HL-60 (cell line): ENCODE measurements at regions not wholly inside any gene's neighbourhood (a gene's known extent, or its start where the extent isn't known, plus 50 kb on each side); places are given as distances from the start of the nearest gene placed in this dataset.

ENCODE experiments used
- DNase-seq, 2 experiments: peaks; one replicate each; pipeline ENCODE4 v3.0.0-alpha.2; 2010 to 2020; ENCODE audit warnings: low read depth in 1 of 2, low spot score in 1 of 2
- H3K27ac ChIP-seq: fragments of 250-450 bp; sonication (Bioruptor Pico); replicated peaks from 2 replicates; pipeline ENCODE4 v1.5.1; 2020; ENCODE audit warnings: mild to moderate bottlenecking, moderate library complexity
- H3K27me3 ChIP-seq: fragments of 250-450 bp; sonication (Bioruptor Pico); 2 replicates; pipeline ENCODE4 v1.5.1; 2021; ENCODE audit warnings: mild to moderate bottlenecking, moderate library complexity; ENCODE audit not compliant: insufficient read depth, poor library complexity, severe bottlenecking
- H3K4me3 ChIP-seq: replicated peaks from 2 replicates; pipeline ENCODE4 v1.5.1; 2011; ENCODE audit warnings: mild to moderate bottlenecking, control low read depth, low read length; ENCODE audit not compliant: insufficient read depth
- CTCF ChIP-seq: IDR thresholded peaks from one replicate; pipeline ENCODE4 v1.5.1; 2011; ENCODE audit warnings: low read length, control low read depth, inconsistent platforms; ENCODE audit not compliant: insufficient read depth
- GABPA ChIP-seq: IDR thresholded peaks from 2 replicates; pipeline ENCODE4 v1.6.1; 2012; ENCODE audit warnings: low read depth
- POLR2AphosphoS5 ChIP-seq: IDR thresholded peaks from 2 replicates; pipeline ENCODE4 v1.6.1; 2012; ENCODE audit warnings: low read depth
- SPI1 ChIP-seq: IDR thresholded peaks from 2 replicates; pipeline ENCODE4 v1.6.1; 2012; ENCODE audit warnings: low read depth, mild to moderate bottlenecking, borderline replicate concordance
- TF ChIP-seq, protein P1 (sequence below): IDR thresholded peaks from 2 replicates; pipeline ENCODE4 v1.6.1; 2012; ENCODE audit warnings: low read depth; ENCODE audit not compliant: insufficient replicate concordance

- DNase-seq = no peak
- Histone ChIP-seq H3K27me3 (peaks cover 5% of the 10 kb centered on the region), H3K4me3 (no peak overlapping the region), H3K27ac (no peak overlapping the region)
- TF ChIP-seq, protein P1, sequence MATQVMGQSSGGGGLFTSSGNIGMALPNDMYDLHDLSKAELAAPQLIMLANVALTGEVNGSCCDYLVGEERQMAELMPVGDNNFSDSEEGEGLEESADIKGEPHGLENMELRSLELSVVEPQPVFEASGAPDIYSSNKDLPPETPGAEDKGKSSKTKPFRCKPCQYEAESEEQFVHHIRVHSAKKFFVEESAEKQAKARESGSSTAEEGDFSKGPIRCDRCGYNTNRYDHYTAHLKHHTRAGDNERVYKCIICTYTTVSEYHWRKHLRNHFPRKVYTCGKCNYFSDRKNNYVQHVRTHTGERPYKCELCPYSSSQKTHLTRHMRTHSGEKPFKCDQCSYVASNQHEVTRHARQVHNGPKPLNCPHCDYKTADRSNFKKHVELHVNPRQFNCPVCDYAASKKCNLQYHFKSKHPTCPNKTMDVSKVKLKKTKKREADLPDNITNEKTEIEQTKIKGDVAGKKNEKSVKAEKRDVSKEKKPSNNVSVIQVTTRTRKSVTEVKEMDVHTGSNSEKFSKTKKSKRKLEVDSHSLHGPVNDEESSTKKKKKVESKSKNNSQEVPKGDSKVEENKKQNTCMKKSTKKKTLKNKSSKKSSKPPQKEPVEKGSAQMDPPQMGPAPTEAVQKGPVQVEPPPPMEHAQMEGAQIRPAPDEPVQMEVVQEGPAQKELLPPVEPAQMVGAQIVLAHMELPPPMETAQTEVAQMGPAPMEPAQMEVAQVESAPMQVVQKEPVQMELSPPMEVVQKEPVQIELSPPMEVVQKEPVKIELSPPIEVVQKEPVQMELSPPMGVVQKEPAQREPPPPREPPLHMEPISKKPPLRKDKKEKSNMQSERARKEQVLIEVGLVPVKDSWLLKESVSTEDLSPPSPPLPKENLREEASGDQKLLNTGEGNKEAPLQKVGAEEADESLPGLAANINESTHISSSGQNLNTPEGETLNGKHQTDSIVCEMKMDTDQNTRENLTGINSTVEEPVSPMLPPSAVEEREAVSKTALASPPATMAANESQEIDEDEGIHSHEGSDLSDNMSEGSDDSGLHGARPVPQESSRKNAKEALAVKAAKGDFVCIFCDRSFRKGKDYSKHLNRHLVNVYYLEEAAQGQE = no peak
- TF ChIP-seq GABPA (no peak), SPI1 (no peak), POLR2AphosphoS5 (no peak), CTCF (no peak)
Measured at GRCh38 chr2:120861191-120861575, 125.5 kb downstream of the GLI2 start.

DNA sequence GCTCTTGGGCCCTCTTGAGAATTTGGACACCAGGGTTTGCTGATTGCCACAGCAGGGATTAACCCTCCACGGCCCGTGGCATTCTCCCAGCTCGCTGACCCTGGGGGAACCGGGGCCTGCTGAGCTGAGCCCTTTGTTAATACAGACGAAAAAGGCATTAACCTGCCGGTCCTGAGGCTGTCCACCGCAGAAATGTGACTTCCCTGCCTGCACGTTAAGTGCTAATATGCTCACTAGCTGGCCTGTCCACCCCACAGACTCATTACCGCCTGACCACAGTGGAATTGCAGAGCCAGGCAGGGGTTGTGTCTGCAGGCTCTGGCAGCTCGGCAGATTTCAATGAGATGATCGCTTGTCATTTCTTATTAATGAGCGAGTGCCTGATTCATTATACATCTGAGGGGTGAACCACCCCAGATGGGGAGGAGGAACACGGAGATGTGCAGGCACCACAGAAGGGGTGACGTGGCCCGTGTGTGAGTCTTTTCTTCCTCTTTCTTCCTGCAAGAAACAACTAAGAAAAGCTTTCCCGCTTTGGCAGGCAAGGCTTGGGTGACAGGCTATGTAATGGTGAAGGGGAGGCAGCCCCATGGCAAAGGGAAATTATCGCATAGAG is 126.0 kb downstream of the GLI2 start:
- no peak overlapping the region for H3K4me3 ChIP-seq

GRCh38 chr2:120862201-120863060 is 126.8 kb downstream of the GLI2 start:
- DNase-seq = no peak
- Histone ChIP-seq H3K4me3 (no peak overlapping the region), H3K27ac (no peak overlapping the region), H3K27me3 (peaks cover 11% of the 10 kb centered on the region)
- TF ChIP-seq, protein P1 = no peak
- TF ChIP-seq CTCF (no peak), GABPA (no peak), SPI1 (no peak), POLR2AphosphoS5 (no peak)

More for the DNA sequence above, 126.0 kb downstream of the GLI2 start:
- H3K27me3 ChIP-seq = peaks cover 5% of the 10 kb centered on the region
- no peak for DNase-seq
- no peak overlapping the region for H3K27ac ChIP-seq
- no peak for TF ChIP-seq POLR2AphosphoS5
- TF ChIP-seq SPI1 = no peak
- no peak for TF ChIP-seq GABPA

- Histone ChIP-seq H3K27me3 (peaks cover 13% of the 10 kb centered on the region), H3K4me3 (no peak overlapping the region), H3K27ac (no peak overlapping the region)
- no peak for TF ChIP-seq POLR2AphosphoS5
- TF ChIP-seq GABPA = no peak
- TF ChIP-seq, protein P1 = no peak
- TF ChIP-seq CTCF = no peak
- TF ChIP-seq SPI1 = no peak
- DNase-seq = no peak
Measured at GRCh38 chr2:120863146-120863545, 127.5 kb downstream of the GLI2 start.
